ENCODE measurements at regions not wholly inside any gene's neighbourhood (a gene's known extent, or its start where the extent isn't known, plus 50 kb on each side); places are given as distances from the start of the nearest gene placed in this dataset.

GRCh38 chr4:15294202-15294601 lies 133.6 kb upstream of the C1QTNF7 start:
- no peaks in the 10 kb centered on the region for H3K27me3 ChIP-seq (ENCODE audit: control insufficient read depth, insufficient read depth, low read length)
- WGBS (ENCODE audit: insufficient coverage) = 88% methylated on average over 1 of the region's 1 CpG
- no peak for DNase-seq (ENCODE audit: low read depth in 4 of 6, low spot score in 6 of 6)

DNA sequence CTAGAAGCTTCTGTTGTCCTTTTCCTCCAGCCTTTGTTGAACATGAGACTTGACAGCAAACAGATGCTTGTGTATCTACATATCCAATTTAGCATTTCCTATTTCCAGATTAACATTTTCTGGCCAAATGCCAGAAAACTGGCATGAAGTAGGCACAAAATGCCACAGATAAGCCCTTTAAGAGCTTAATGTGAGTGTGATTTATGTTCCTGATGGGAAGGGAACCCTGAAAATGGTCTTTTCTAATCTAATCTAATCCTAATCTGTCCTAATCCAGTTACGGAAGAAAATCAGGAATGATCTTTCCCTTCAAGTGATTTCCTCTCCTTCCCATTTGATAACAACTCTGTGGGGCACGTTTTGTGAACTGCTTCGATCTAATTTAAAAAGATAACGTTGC lies 133.0 kb upstream of the C1QTNF7 start:
- Histone ChIP-seq H3K36me3 (ENCODE audit: control insufficient read depth, insufficient read depth, low read length) (no peaks in the 10 kb centered on the region), H3K27ac (ENCODE audit: low read depth, low read length) (no peak overlapping the region), H3K4me1 (ENCODE audit: control insufficient read depth, insufficient read depth, low read length) (no peaks in the 10 kb centered on the region), H3K4me3 (ENCODE audit: low read depth, low read length) (no peak overlapping the region), H3K9me3 (ENCODE audit: control insufficient read depth, insufficient read depth, low read length) (no peaks in the 10 kb centered on the region), H3K27me3 (ENCODE audit: control insufficient read depth, insufficient read depth, low read length) (no peaks in the 10 kb centered on the region)
- no peak for DNase-seq (ENCODE audit: low read depth in 4 of 6, low spot score in 6 of 6)
- no CpG with 5 or more reads among the region's 4 CpGs for WGBS (ENCODE audit: insufficient coverage)

More at GRCh38 chr4:15294202-15294601, 133.6 kb upstream of the C1QTNF7 start:
- H3K4me1 ChIP-seq (ENCODE audit: control insufficient read depth, insufficient read depth, low read length) = no peaks in the 10 kb centered on the region
- H3K36me3 ChIP-seq (ENCODE audit: control insufficient read depth, insufficient read depth, low read length) = no peaks in the 10 kb centered on the region
- no peak overlapping the region for H3K27ac ChIP-seq (ENCODE audit: low read depth, low read length)
- H3K9me3 ChIP-seq (ENCODE audit: control insufficient read depth, insufficient read depth, low read length) = no peaks in the 10 kb centered on the region
- no peak overlapping the region for H3K4me3 ChIP-seq (ENCODE audit: low read depth, low read length)

GRCh38 chr4:15295421-15296162 lies 132.2 kb upstream of the C1QTNF7 start:
- 93% methylated on average over 3 of the region's 8 CpGs for WGBS (ENCODE audit: insufficient coverage)
- Histone ChIP-seq H3K36me3 (ENCODE audit: control insufficient read depth, insufficient read depth, low read length) (no peaks in the 10 kb centered on the region), H3K9me3 (ENCODE audit: control insufficient read depth, insufficient read depth, low read length) (no peaks in the 10 kb centered on the region), H3K27ac (ENCODE audit: low read depth, low read length) (no peak overlapping the region), H3K4me1 (ENCODE audit: control insufficient read depth, insufficient read depth, low read length) (no peaks in the 10 kb centered on the region), H3K27me3 (ENCODE audit: control insufficient read depth, insufficient read depth, low read length) (no peaks in the 10 kb centered on the region), H3K4me3 (ENCODE audit: low read depth, low read length) (no peak overlapping the region)
- DNase-seq (ENCODE audit: low read depth in 4 of 6, low spot score in 6 of 6) = no peak

DNA sequence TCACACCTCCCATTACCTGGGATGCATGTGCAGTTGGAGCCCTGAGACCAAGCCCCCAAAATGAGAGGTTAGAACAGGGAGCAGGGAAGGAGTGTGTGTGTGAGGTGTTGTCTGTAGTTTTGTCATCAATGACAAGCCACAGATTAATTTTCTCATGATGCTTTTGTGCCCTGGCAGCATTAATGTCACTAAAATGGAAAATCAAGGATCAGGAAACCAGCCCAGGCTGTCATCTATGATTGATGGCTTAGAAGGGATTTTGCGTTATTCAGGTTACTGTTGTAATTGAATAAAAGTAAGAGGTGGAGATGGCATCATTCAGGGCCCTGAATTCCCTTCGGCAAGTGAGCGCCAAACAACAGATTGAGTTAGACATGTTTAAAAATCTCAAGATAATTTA lies 130.5 kb upstream of the C1QTNF7 start:
- no peaks in the 10 kb centered on the region for H3K4me1 ChIP-seq (ENCODE audit: control insufficient read depth, insufficient read depth, low read length)
- H3K27ac ChIP-seq (ENCODE audit: low read depth, low read length) = no peak overlapping the region
- no peak for DNase-seq (ENCODE audit: low read depth in 4 of 6, low spot score in 6 of 6)
- 100% methylated on average over 1 of the region's 3 CpGs for WGBS (ENCODE audit: insufficient coverage)
- no peaks in the 10 kb centered on the region for H3K27me3 ChIP-seq (ENCODE audit: control insufficient read depth, insufficient read depth, low read length)
- no peak overlapping the region for H3K4me3 ChIP-seq (ENCODE audit: low read depth, low read length)
- no peaks in the 10 kb centered on the region for H3K36me3 ChIP-seq (ENCODE audit: control insufficient read depth, insufficient read depth, low read length)
- H3K9me3 ChIP-seq (ENCODE audit: control insufficient read depth, insufficient read depth, low read length) = no peaks in the 10 kb centered on the region

DNA sequence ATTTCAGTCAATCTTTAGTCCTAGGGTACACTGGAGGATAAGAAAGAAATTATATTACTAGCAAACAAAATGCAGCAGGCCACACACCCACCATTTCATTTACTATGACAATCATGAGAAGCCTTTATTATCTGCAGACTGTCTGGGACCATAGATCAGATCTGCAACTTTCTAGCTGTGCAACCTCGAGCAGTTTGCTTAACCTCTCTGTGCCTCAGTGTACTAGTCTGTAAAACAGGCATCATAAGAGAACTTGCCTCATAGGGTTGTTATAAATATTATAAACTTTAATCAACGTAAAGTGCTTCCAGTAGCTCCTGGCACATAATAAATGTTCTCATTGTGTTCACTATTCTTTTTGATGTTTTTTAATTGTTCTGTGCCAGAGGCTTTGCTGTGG lies 128.2 kb upstream of the C1QTNF7 start:
- no peak for DNase-seq (ENCODE audit: low read depth in 4 of 6, low spot score in 6 of 6)
- Histone ChIP-seq H3K4me3 (ENCODE audit: low read depth, low read length) (no peak overlapping the region), H3K9me3 (ENCODE audit: control insufficient read depth, insufficient read depth, low read length) (no peaks in the 10 kb centered on the region), H3K4me1 (ENCODE audit: control insufficient read depth, insufficient read depth, low read length) (no peaks in the 10 kb centered on the region), H3K27me3 (ENCODE audit: control insufficient read depth, insufficient read depth, low read length) (no peaks in the 10 kb centered on the region), H3K27ac (ENCODE audit: low read depth, low read length) (no peak overlapping the region), H3K36me3 (ENCODE audit: control insufficient read depth, insufficient read depth, low read length) (no peaks in the 10 kb centered on the region)
- WGBS (ENCODE audit: insufficient coverage) = no CpG with 5 or more reads among the region's 2 CpGs

GRCh38 chr4:15303052-15303641 lies 124.7 kb upstream of the C1QTNF7 start:
- Histone ChIP-seq H3K4me1 (ENCODE audit: control insufficient read depth, insufficient read depth, low read length) (no peaks in the 10 kb centered on the region), H3K27me3 (ENCODE audit: control insufficient read depth, insufficient read depth, low read length) (no peaks in the 10 kb centered on the region), H3K27ac (ENCODE audit: low read depth, low read length) (no peak overlapping the region), H3K36me3 (ENCODE audit: control insufficient read depth, insufficient read depth, low read length) (no peaks in the 10 kb centered on the region), H3K9me3 (ENCODE audit: control insufficient read depth, insufficient read depth, low read length) (no peaks in the 10 kb centered on the region), H3K4me3 (ENCODE audit: low read depth, low read length) (no peak overlapping the region)
- DNase-seq (ENCODE audit: low read depth in 4 of 6, low spot score in 6 of 6) = peak in 1 of 6 donors; percentile 10
- WGBS (ENCODE audit: insufficient coverage) = 65% methylated on average over 2 of the region's 2 CpGs

GRCh38 chr4:15314974-15315373 lies 112.9 kb upstream of the C1QTNF7 start:
- no peak overlapping the region for H3K4me3 ChIP-seq (ENCODE audit: low read depth, low read length)
- WGBS (ENCODE audit: insufficient coverage) = no CpG with 5 or more reads among the region's 3 CpGs
- H3K9me3 ChIP-seq (ENCODE audit: control insufficient read depth, insufficient read depth, low read length) = no peaks in the 10 kb centered on the region
- H3K36me3 ChIP-seq (ENCODE audit: control insufficient read depth, insufficient read depth, low read length) = no peaks in the 10 kb centered on the region
- no peak overlapping the region for H3K27ac ChIP-seq (ENCODE audit: low read depth, low read length)
- DNase-seq (ENCODE audit: low read depth in 4 of 6, low spot score in 6 of 6) = no peak
- no peaks in the 10 kb centered on the region for H3K4me1 ChIP-seq (ENCODE audit: control insufficient read depth, insufficient read depth, low read length)
- H3K27me3 ChIP-seq (ENCODE audit: control insufficient read depth, insufficient read depth, low read length) = no peaks in the 10 kb centered on the region

DNA sequence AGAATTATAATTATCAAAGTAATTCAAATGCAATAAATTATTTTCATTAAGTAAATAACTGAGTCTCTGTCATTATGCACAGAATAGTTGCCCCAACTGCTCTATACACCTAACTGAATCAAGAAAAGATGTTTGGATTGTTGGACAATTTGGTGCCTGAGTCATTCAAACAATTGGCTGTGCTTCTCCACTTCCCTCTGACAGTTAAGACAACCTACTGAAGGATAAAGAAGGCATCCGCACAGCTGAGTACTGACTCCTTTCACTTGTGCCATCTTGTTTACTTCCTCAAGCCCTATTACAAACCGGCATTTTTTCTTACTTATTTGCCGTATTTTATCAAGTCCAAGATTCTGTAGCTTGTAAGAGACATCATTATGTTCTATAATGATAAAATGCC lies 110.6 kb upstream of the C1QTNF7 start:
- H3K9me3 ChIP-seq (ENCODE audit: control insufficient read depth, insufficient read depth, low read length) = no peaks in the 10 kb centered on the region
- H3K27ac ChIP-seq (ENCODE audit: low read depth, low read length) = no peak overlapping the region
- no peak overlapping the region for H3K4me3 ChIP-seq (ENCODE audit: low read depth, low read length)
- 63% methylated on average over 1 of the region's 3 CpGs for WGBS (ENCODE audit: insufficient coverage)
- DNase-seq (ENCODE audit: low read depth in 4 of 6, low spot score in 6 of 6) = no peak
- no peaks in the 10 kb centered on the region for H3K36me3 ChIP-seq (ENCODE audit: control insufficient read depth, insufficient read depth, low read length)
- no peaks in the 10 kb centered on the region for H3K4me1 ChIP-seq (ENCODE audit: control insufficient read depth, insufficient read depth, low read length)
- no peaks in the 10 kb centered on the region for H3K27me3 ChIP-seq (ENCODE audit: control insufficient read depth, insufficient read depth, low read length)

DNA sequence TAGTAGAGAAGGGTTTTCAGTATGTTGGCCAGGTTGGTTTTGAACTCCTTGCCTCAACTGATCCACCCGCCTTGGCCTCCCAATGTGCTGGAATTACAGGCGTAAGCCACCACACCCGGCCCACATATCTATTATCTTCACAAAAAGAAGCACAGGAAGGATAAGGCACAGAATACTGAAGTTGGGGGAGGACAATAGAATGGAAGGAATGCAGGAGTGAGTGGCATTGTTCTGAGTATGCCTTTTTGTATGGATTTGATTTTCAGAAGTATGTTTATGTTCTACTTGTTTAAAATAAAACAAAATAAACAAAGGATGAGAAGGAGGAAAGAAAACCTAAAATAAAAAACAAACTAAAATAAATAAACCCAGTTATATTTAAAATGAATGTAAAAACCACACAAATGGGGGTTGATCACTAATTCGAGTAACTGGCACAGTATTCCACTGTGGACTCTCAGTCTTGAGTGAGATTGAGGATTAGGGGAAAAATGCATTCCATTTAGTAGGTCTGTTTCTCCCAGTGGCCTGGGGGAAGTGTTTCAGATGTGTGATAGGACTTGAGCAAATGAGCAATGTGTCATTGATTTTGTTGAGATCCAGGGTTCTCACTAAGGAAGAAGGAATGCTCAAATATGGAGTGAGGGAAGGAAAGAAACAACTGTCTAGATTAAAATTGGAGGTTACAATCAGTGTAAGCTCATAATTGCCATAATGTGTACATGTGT lies 109.0 kb upstream of the C1QTNF7 start:
- Histone ChIP-seq H3K27ac (ENCODE audit: low read depth, low read length) (no peak overlapping the region), H3K36me3 (ENCODE audit: control insufficient read depth, insufficient read depth, low read length) (no peaks in the 10 kb centered on the region), H3K27me3 (ENCODE audit: control insufficient read depth, insufficient read depth, low read length) (no peaks in the 10 kb centered on the region), H3K4me1 (ENCODE audit: control insufficient read depth, insufficient read depth, low read length) (no peaks in the 10 kb centered on the region), H3K9me3 (ENCODE audit: control insufficient read depth, insufficient read depth, low read length) (no peaks in the 10 kb centered on the region), H3K4me3 (ENCODE audit: low read depth, low read length) (no peak overlapping the region)
- no peak for DNase-seq (ENCODE audit: low read depth in 4 of 6, low spot score in 6 of 6)
- 100% methylated on average over 1 of the region's 4 CpGs for WGBS (ENCODE audit: insufficient coverage)

Data from spinal cord (tissue), 9 donors.